Stimulated activated naive CD8-positive, alpha-beta T cell treated with anti-CD3 and anti-CD28 coated beads, Interleukin-15, Interleukin-2, amounts not matched to agents 100 ng/mL and 50 ng/mL, for 24 hours (primary cell): ENCODE measurements at regions not wholly inside any gene's neighbourhood (a gene's known extent, or its start where the extent isn't known, plus 50 kb on each side); places are given as distances from the start of the nearest gene placed in this dataset.

Experiments used
- H3K27ac Mint-ChIP-seq: one replicate; pipeline ENCODE4 v1.8.0; 2021; ENCODE audit warnings: mild to moderate bottlenecking, mixed read lengths
- H3K27me3 Mint-ChIP-seq: one replicate; pipeline ENCODE4 v1.8.0; 2021; ENCODE audit warnings: mixed read lengths
- H3K36me3 Mint-ChIP-seq: one replicate; pipeline ENCODE4 v1.8.0; 2021; ENCODE audit warnings: low read depth, mixed read lengths
- H3K4me1 Mint-ChIP-seq: one replicate; pipeline ENCODE4 v1.8.0; 2021; ENCODE audit warnings: low read depth, mixed read lengths
- H3K4me3 Mint-ChIP-seq: one replicate; pipeline ENCODE4 v1.8.0; 2021; ENCODE audit warnings: mild to moderate bottlenecking, mixed read lengths
- H3K9me3 Mint-ChIP-seq: one replicate; pipeline ENCODE4 v1.8.0; 2021; ENCODE audit warnings: mixed read lengths

- Mint-ChIP-seq H3K4me1 (peaks cover 8% of the 10 kb centered on the region), H3K9me3 (no peaks in the 10 kb centered on the region), H3K27me3 (peaks cover 9% of the 10 kb centered on the region), H3K36me3 (no peaks in the 10 kb centered on the region), H3K4me3 (no peak overlapping the region), H3K27ac (no peak overlapping the region)
Measured at GRCh38 chr15:69590932-69591524, 138.4 kb downstream of the RPLP1 start.

GRCh38 chr15:69591905-69592508, 139.4 kb downstream of the RPLP1 start:
- Mint-ChIP-seq H3K4me1 (peaks cover 8% of the 10 kb centered on the region), H3K9me3 (no peaks in the 10 kb centered on the region), H3K36me3 (no peaks in the 10 kb centered on the region), H3K4me3 (no peak overlapping the region), H3K27ac (no peak overlapping the region), H3K27me3 (peaks cover 9% of the 10 kb centered on the region)

GRCh38 chr15:69592954-69593353, 140.3 kb downstream of the RPLP1 start:
- Mint-ChIP-seq H3K27me3 (peaks cover 9% of the 10 kb centered on the region), H3K27ac (no peak overlapping the region), H3K36me3 (no peaks in the 10 kb centered on the region), H3K4me1 (peaks cover 8% of the 10 kb centered on the region), H3K9me3 (no peaks in the 10 kb centered on the region), H3K4me3 (no peak overlapping the region)

GRCh38 chr15:69593488-69593887, 140.9 kb downstream of the RPLP1 start:
- Mint-ChIP-seq H3K27me3 (peaks cover 9% of the 10 kb centered on the region), H3K9me3 (no peaks in the 10 kb centered on the region), H3K4me3 (no peak overlapping the region), H3K36me3 (no peaks in the 10 kb centered on the region), H3K4me1 (peaks cover 8% of the 10 kb centered on the region), H3K27ac (no peak overlapping the region)

- no peak overlapping the region for H3K27ac Mint-ChIP-seq
Measured at GRCh38 chr15:69593981-69594966, 141.7 kb downstream of the RPLP1 start.

GRCh38 chr15:69595009-69595791, 142.6 kb downstream of the RPLP1 start:
- Mint-ChIP-seq H3K9me3 (no peaks in the 10 kb centered on the region), H3K27ac (no peak overlapping the region), H3K36me3 (no peaks in the 10 kb centered on the region), H3K4me3 (no peak overlapping the region), H3K27me3 (peaks cover 14% of the 10 kb centered on the region), H3K4me1 (peaks cover 8% of the 10 kb centered on the region)

More at GRCh38 chr15:69593981-69594966, 141.7 kb downstream of the RPLP1 start:
- H3K9me3 Mint-ChIP-seq = no peaks in the 10 kb centered on the region
- H3K36me3 Mint-ChIP-seq = no peaks in the 10 kb centered on the region
- H3K4me3 Mint-ChIP-seq = no peak overlapping the region
- H3K4me1 Mint-ChIP-seq = peaks cover 8% of the 10 kb centered on the region
- H3K27me3 Mint-ChIP-seq = peaks cover 11% of the 10 kb centered on the region

GRCh38 chr15:69597061-69597592, 144.5 kb downstream of the RPLP1 start:
- H3K36me3 Mint-ChIP-seq = no peaks in the 10 kb centered on the region
- no peaks in the 10 kb centered on the region for H3K9me3 Mint-ChIP-seq
- H3K4me1 Mint-ChIP-seq = peaks cover 8% of the 10 kb centered on the region
- no peak overlapping the region for H3K27ac Mint-ChIP-seq
- H3K27me3 Mint-ChIP-seq = peaks cover 17% of the 10 kb centered on the region
- H3K4me3 Mint-ChIP-seq = no peak overlapping the region

GRCh38 chr15:69599271-69599670, 146.7 kb downstream of the RPLP1 start:
- Mint-ChIP-seq H3K27ac (no peak overlapping the region), H3K27me3 (peaks cover 17% of the 10 kb centered on the region), H3K36me3 (no peaks in the 10 kb centered on the region), H3K9me3 (no peaks in the 10 kb centered on the region), H3K4me3 (no peak overlapping the region), H3K4me1 (peaks cover 8% of the 10 kb centered on the region)

- Mint-ChIP-seq H3K4me3 (no peak overlapping the region), H3K27me3 (peaks cover 12% of the 10 kb centered on the region), H3K4me1 (no peaks in the 10 kb centered on the region), H3K9me3 (no peaks in the 10 kb centered on the region), H3K27ac (no peak overlapping the region), H3K36me3 (no peaks in the 10 kb centered on the region)
Measured at GRCh38 chr15:69600556-69601085, 148.0 kb downstream of the RPLP1 start.

GRCh38 chr15:69601711-69602504, 149.3 kb downstream of the RPLP1 start:
- Mint-ChIP-seq H3K27ac (no peak overlapping the region), H3K36me3 (no peaks in the 10 kb centered on the region), H3K27me3 (peaks cover 8% of the 10 kb centered on the region), H3K4me3 (no peak overlapping the region), H3K9me3 (no peaks in the 10 kb centered on the region), H3K4me1 (no peaks in the 10 kb centered on the region)

GRCh38 chr15:69602921-69603320, 150.3 kb downstream of the RPLP1 start:
- H3K4me3 Mint-ChIP-seq = no peak overlapping the region
- H3K27ac Mint-ChIP-seq = no peak overlapping the region
- no peaks in the 10 kb centered on the region for H3K36me3 Mint-ChIP-seq
- H3K9me3 Mint-ChIP-seq = no peaks in the 10 kb centered on the region
- peaks cover 8% of the 10 kb centered on the region for H3K27me3 Mint-ChIP-seq
- no peaks in the 10 kb centered on the region for H3K4me1 Mint-ChIP-seq

- Mint-ChIP-seq H3K4me3 (no peak overlapping the region), H3K27ac (no peak overlapping the region), H3K9me3 (no peaks in the 10 kb centered on the region), H3K27me3 (peaks cover 8% of the 10 kb centered on the region), H3K36me3 (no peaks in the 10 kb centered on the region), H3K4me1 (peaks cover 3% of the 10 kb centered on the region)
Measured at GRCh38 chr15:69603369-69604071, 150.9 kb downstream of the RPLP1 start.

- no peak overlapping the region for H3K27ac Mint-ChIP-seq
- no peaks in the 10 kb centered on the region for H3K36me3 Mint-ChIP-seq
- H3K27me3 Mint-ChIP-seq = peaks cover 8% of the 10 kb centered on the region
- H3K4me3 Mint-ChIP-seq = no peak overlapping the region
- peaks cover 4% of the 10 kb centered on the region for H3K4me1 Mint-ChIP-seq
- no peaks in the 10 kb centered on the region for H3K9me3 Mint-ChIP-seq
Measured at GRCh38 chr15:69604072-69604411, 151.4 kb downstream of the RPLP1 start.
